OCI-LY1 (cell line): ENCODE measurements at regions not wholly inside any gene's neighbourhood (a gene's known extent, or its start where the extent isn't known, plus 50 kb on each side); places are given as distances from the start of the nearest gene placed in this dataset.

ENCODE experiments used
- CTCF ChIP-seq: fragments of 200-600 bp; sonication (generic), shearing (Covaris generic); IDR thresholded peaks from 2 replicates; pipeline ENCODE4 v1.5.1; 2017; ENCODE audit warnings: mild to moderate bottlenecking, antibody characterized with exemption, low read length, moderate library complexity, mixed read lengths
- EZH2 ChIP-seq: fragments of 200-600 bp; sonication (generic), shearing (Covaris generic); IDR thresholded peaks from 2 replicates; pipeline ENCODE4 v1.8.0; 2017; ENCODE audit warnings: borderline replicate concordance, mixed run types, mild to moderate bottlenecking, antibody characterized with exemption, low read length, moderate library complexity, mixed read lengths

- no peak for TF ChIP-seq EZH2
- no peak for TF ChIP-seq CTCF
These were observed 99.2 kb upstream of the TMC3 start for GRCh38 chr15:81473177-81473576.
